GM20000 (cell line): ENCODE measurements at regions not wholly inside any gene's neighbourhood (a gene's known extent, or its start where the extent isn't known, plus 50 kb on each side); places are given as distances from the start of the nearest gene placed in this dataset.

Experiments used
- DNase-seq: peaks from one replicate; pipeline ENCODE4 v3.0.0; 2012; ENCODE audit warnings: low spot score
- TF ChIP-seq, protein P1 (sequence below): IDR thresholded peaks from 2 replicates; pipeline ENCODE4 v1.5.1; 2012; ENCODE audit warnings: mild to moderate bottlenecking, control low read depth; ENCODE audit errors: extremely low read depth, missing control alignments

DNA sequence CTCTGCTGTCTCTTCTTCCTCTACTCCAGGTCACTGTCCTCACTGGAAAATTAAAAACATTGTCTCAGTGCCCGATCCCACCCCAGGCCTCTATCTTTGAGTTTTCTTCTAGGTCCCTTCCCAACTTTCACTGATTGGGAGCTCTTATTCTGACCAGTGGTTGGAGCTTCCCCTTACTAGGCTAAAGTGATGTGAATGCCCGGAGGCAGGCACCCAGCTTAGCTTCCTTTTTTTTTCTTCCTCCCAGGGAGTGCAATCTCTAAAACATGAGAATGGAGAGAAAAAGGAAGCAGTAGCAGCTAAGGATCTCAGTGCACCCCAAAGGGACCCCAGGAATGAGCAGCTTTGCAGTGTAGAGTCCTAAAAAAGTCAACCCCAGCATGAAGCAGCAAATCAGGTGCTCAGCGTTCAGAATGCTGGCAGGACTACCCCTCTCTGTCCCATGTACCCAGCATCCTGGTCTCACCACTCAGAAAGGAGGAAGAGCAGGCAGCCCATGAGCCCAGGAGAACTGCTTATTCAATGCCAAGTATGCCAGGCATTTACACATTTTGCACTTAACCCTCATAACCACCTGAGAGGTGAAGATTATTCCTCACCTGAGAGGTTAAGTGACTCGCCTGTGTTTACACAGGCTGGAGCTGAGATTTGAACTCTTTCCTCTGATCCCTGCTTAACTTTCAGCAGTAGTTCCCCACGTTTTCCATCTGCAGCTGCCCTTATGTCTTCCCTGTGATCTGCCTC, 146.2 kb upstream of the PWP1 start:
- DNase-seq: no peak
- TF ChIP-seq, protein P1, sequence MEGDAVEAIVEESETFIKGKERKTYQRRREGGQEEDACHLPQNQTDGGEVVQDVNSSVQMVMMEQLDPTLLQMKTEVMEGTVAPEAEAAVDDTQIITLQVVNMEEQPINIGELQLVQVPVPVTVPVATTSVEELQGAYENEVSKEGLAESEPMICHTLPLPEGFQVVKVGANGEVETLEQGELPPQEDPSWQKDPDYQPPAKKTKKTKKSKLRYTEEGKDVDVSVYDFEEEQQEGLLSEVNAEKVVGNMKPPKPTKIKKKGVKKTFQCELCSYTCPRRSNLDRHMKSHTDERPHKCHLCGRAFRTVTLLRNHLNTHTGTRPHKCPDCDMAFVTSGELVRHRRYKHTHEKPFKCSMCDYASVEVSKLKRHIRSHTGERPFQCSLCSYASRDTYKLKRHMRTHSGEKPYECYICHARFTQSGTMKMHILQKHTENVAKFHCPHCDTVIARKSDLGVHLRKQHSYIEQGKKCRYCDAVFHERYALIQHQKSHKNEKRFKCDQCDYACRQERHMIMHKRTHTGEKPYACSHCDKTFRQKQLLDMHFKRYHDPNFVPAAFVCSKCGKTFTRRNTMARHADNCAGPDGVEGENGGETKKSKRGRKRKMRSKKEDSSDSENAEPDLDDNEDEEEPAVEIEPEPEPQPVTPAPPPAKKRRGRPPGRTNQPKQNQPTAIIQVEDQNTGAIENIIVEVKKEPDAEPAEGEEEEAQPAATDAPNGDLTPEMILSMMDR: no peak

DNA sequence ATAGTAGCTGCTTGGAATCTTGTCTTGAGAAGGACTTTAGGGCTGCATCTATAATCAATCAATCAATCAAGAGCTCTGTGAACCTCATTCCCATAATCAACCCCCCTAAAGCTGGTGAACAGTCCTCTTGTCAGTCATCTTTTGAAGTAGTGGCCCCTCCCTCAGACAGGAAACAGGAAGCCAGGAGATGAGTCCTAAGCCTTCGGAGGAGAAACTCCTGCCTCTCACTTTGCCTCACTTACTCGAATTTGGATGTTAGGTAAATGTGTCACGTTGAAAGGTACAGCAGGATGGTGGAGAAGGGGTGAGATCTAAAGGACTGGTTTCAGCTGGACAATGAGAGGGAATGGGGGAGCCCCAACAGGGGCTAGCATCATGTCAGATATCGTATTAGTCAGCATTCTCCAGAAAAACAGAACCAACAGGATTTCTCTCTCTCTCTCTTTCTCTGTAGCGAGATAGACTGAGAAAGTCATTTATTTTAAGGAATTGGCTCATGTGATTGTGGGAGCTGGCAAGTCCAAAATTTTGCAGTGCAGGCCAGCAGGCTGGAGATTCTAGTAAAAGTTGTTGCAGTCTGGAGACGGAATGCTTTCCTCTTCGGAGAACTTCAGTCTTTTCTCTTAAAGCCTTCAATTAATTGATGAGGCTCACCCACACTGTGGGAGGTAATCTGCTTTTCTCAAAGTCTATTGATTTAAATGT, 144.4 kb upstream of the PWP1 start:
- TF ChIP-seq, protein P1: no peak

DNA sequence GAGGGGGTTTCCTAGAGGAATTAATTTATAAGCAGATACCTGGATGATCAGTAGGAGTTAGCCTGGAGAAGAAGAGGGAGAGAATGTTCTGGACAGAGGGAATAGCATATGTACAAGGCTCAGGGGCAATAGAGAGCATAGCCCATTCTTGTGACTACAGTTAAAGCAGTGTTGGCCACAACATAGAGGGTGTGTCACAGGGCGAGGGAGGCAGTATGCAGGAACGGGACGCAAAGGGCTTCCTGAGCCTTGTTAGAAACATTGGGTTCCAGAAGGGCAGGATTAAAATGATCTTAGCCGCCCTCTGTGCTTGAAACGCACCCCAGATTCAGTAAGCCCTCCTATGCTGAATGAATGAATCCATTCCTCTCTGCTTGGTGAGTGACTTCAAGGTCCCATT, 142.2 kb upstream of the PWP1 start:
- DNase-seq: no peak
- TF ChIP-seq, protein P1: no peak

More for the DNA sequence above, 144.4 kb upstream of the PWP1 start:
- DNase-seq: no peak

DNA sequence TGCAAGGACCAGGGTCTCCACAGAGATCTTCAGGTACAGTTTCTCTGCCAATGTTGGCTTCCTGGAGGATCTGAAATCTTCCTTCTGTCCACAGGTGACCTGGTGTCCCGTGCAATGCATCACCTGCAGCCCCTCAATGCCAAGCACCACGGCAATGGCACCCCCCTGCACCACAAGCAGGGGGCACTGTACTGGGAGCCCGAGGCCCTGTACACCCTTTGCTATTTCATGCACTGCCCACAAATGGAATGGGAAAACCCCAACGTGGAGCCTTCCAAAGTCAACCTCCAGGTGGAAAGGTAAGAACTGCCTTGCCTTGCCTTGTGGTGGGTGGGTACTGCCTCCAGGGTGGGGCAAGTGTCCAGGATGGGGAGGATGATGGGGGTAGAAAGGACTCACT, 141.8 kb upstream of the PWP1 start:
- TF ChIP-seq, protein P1: no peak
- no peak for DNase-seq

DNA sequence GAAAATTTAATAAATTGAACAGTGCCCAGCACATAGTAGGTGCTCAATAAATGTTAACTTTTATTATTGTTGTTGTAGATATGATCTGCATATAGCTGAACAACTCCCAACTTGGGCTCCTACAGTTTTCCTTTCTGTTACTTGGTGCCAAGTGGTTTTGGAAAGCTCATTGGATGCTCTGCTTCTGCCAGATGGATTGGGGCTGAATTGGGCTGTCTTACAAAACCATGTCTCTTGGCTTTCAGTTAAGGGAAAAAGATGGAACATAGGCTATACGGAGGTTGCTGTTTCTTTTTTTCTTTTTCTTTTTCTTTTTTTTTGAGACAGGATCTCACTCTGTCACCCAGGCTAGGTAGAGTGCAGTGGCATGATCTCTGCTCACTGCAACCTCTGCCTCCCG, 140.7 kb upstream of the PWP1 start:
- DNase-seq: no peak
- TF ChIP-seq, protein P1: no peak

DNA sequence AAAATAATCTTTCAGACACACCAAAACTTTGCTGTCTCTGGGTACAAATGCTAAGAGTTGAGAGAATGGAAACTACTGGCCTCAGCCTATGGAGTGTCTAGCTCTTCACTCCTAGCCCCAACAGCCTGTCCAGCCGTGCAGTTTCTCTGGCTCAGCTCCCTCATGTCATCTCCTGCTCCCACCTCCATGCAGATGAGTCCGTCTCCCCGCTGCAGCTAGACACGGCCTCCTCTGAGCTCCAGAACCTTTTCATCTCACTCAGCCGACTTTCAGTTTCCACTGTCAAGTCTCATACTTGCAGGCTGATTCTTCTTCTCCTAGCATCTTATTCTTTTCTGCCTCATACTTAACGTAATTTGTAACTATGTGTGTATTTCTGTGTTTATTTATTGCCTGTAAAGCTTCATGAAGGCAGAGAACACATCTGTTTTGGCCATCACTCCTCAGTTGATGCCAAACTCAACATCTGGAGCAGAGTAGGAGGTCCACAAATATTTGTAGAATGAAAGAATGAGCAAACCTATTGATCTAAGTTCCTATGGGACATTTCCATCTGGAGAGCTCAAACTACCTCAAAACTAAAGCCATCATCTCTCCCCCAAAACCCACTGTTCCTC, 139.8 kb upstream of the PWP1 start:
- no peak for DNase-seq
- TF ChIP-seq, protein P1: no peak

DNA sequence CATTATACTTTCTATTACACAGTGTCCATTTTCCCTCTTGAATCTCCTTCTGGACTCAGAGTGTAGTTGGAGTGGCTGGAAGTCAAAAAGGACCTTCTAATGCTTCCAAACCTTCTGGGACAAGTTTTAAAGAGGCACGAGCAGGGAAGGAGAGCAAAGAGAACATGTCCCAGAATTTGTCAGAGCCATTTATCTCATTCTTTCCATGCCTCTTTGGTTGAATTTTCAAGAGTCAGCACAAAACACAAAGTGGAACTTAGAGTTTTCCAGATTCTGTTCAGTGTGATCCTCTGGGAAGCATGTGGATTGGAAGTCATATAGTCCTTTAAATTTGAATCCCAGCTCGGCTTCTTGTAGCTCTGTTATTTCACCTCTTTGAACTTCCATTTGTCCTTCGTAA, 138.2 kb upstream of the PWP1 start:
- DNase-seq: no peak
- TF ChIP-seq, protein P1: no peak
